Chondrocyte (in vitro differentiated cells): ENCODE measurements at regions not wholly inside any gene's neighbourhood (a gene's known extent, or its start where the extent isn't known, plus 50 kb on each side); places are given as distances from the start of the nearest gene placed in this dataset.
A peak's percentile ranks its signal among the peaks of the same experiment; 100 is the strongest.
"Not testable (repeated sequence)": the region's sequence is repeated elsewhere in the genome, so short reads cannot be mapped to it uniquely, and the experiment has no call there.

Experiments used
- DNase-seq: peaks from one replicate; pipeline ENCODE4 v3.0.0; 2021; ENCODE audit warnings: mixed read lengths, low spot score
- H3K27ac Mint-ChIP-seq: one replicate; pipeline ENCODE4 v1.8.0; 2021; ENCODE audit warnings: mild to moderate bottlenecking, moderate library complexity, mixed read lengths; ENCODE audit not compliant: unreplicated experiment
- H3K27me3 Mint-ChIP-seq: 2 replicates; pipeline ENCODE4 v1.8.0; 2021; ENCODE audit warnings: low read depth, mixed read lengths
- H3K36me3 Mint-ChIP-seq: 2 replicates; pipeline ENCODE4 v1.8.0; 2021; ENCODE audit warnings: low read depth, mixed read lengths
- H3K4me1 Mint-ChIP-seq: 2 replicates; pipeline ENCODE4 v1.8.0; 2021; ENCODE audit warnings: low read depth, mild to moderate bottlenecking, mixed read lengths
- H3K4me3 Mint-ChIP-seq: one replicate; pipeline ENCODE4 v1.8.0; 2021; ENCODE audit warnings: mild to moderate bottlenecking, moderate library complexity, mixed read lengths; ENCODE audit not compliant: unreplicated experiment
- H3K9me3 Mint-ChIP-seq: 2 replicates; pipeline ENCODE4 v1.8.0; 2021; ENCODE audit warnings: low read depth, mixed read lengths
- CTCF ChIP-seq: fragments of 200-600 bp; sonication (generic); IDR thresholded peaks from 2 replicates; pipeline ENCODE4 v1.5.0; 2021; ENCODE audit warnings: antibody characterized with exemption, mild to moderate bottlenecking, moderate library complexity

GRCh38 chr5:15106530-15107283, 235.1 kb upstream of the ANKH start:
- Mint-ChIP-seq H3K4me1 (peaks cover 31% of the 10 kb centered on the region), H3K9me3 (no peaks in the 10 kb centered on the region)
- no peak for TF ChIP-seq CTCF

GRCh38 chr5:15105799-15106393, 234.3 kb upstream of the ANKH start:
- peaks cover 14% of the 10 kb centered on the region for H3K27me3 Mint-ChIP-seq
- H3K9me3 Mint-ChIP-seq = no peaks in the 10 kb centered on the region
- H3K27ac Mint-ChIP-seq = no peak overlapping the region
- H3K4me1 Mint-ChIP-seq = peaks cover 31% of the 10 kb centered on the region
- no peaks in the 10 kb centered on the region for H3K36me3 Mint-ChIP-seq
- peak; percentile 92 for TF ChIP-seq CTCF
- DNase-seq = no peak
- H3K4me3 Mint-ChIP-seq = no peak overlapping the region

More at GRCh38 chr5:15106530-15107283, 235.1 kb upstream of the ANKH start:
- H3K4me3 Mint-ChIP-seq = no peak overlapping the region
- no peak overlapping the region for H3K27ac Mint-ChIP-seq
- H3K36me3 Mint-ChIP-seq = no peaks in the 10 kb centered on the region
- DNase-seq = no peak
- peaks cover 14% of the 10 kb centered on the region for H3K27me3 Mint-ChIP-seq

- Mint-ChIP-seq H3K4me3 (no peak overlapping the region), H3K9me3 (peaks cover 6% of the 10 kb centered on the region), H3K27me3 (peaks cover 10% of the 10 kb centered on the region), H3K27ac (no peak overlapping the region), H3K36me3 (peaks cover 2% of the 10 kb centered on the region), H3K4me1 (peaks cover 41% of the 10 kb centered on the region)
- DNase-seq = no peak
- no peak for TF ChIP-seq CTCF
Measured at GRCh38 chr5:15103864-15104263, 232.3 kb upstream of the ANKH start.

- H3K27me3 Mint-ChIP-seq = peaks cover 6% of the 10 kb centered on the region
- peaks cover 6% of the 10 kb centered on the region for H3K9me3 Mint-ChIP-seq
- H3K4me1 Mint-ChIP-seq = peaks cover 45% of the 10 kb centered on the region
- no peak overlapping the region for H3K27ac Mint-ChIP-seq
- TF ChIP-seq CTCF = no peak
- no peak for DNase-seq
- peaks cover 2% of the 10 kb centered on the region for H3K36me3 Mint-ChIP-seq
- no peak overlapping the region for H3K4me3 Mint-ChIP-seq
Measured at GRCh38 chr5:15103130-15103529, 231.6 kb upstream of the ANKH start.

GRCh38 chr5:15097552-15097951, 226.0 kb upstream of the ANKH start:
- Mint-ChIP-seq H3K9me3 (peaks cover 6% of the 10 kb centered on the region), H3K4me3 (no peak overlapping the region), H3K27me3 (peaks cover 2% of the 10 kb centered on the region), H3K27ac (no peak overlapping the region), H3K36me3 (peaks cover 3% of the 10 kb centered on the region), H3K4me1 (peaks cover 18% of the 10 kb centered on the region)
- no peak for DNase-seq
- TF ChIP-seq CTCF = no peak

GRCh38 chr5:15096686-15097085, 225.1 kb upstream of the ANKH start:
- H3K4me1 Mint-ChIP-seq = peaks cover 14% of the 10 kb centered on the region

More at GRCh38 chr5:15096686-15097085, 225.1 kb upstream of the ANKH start:
- H3K4me3 Mint-ChIP-seq, H3K36me3 Mint-ChIP-seq, DNase-seq, H3K27ac Mint-ChIP-seq, H3K9me3 Mint-ChIP-seq, H3K27me3 Mint-ChIP-seq: not testable (repeated sequence)
